Pancreas (tissue), 10 donors: ENCODE measurements at regions not wholly inside any gene's neighbourhood (a gene's known extent, or its start where the extent isn't known, plus 50 kb on each side); places are given as distances from the start of the nearest gene placed in this dataset.

Experiments
- ATAC-seq, 4 donors: fragments of 200-7000 bp; cut with Tn5 transposase; one replicate each; pipeline versions ENCODE4 v1.8.0 to v1.9.1; 2020; ENCODE audit warnings: mild to moderate bottlenecking in 4 of 4, moderate library complexity in 4 of 4
- DNase-seq, 6 donors: peaks; one replicate each; pipeline ENCODE4 v3.0.0-alpha.2; 2020
- FAIRE-seq: peaks from 2 replicates; lab custom pipeline; 2012; peaks lifted over from hg19 to GRCh38; lab: Jason Lieb, UNC
- H3K27ac ChIP-seq, 4 donors: fragments of 200-600 bp; sonication (generic); 1 replicate in 3 of 4; 2 replicates in 1 of 4; pipeline versions ENCODE4 v1.5.0 to v1.8.0; 2020
- H3K27me3 ChIP-seq, 4 donors: fragments of 200-600 bp; one replicate each; pipeline ENCODE4 v1.8.0; 2021
- H3K36me3 ChIP-seq, 3 donors: fragments of 200-600 bp; sonication (generic) in 1 of 3; one replicate each; pipeline versions ENCODE4 v1.5.0 to v1.8.0; 2020 to 2021
- H3K4me1 ChIP-seq, 3 donors: fragments of 200-600 bp; one replicate each; pipeline ENCODE4 v1.8.0; 2021
- H3K4me3 ChIP-seq, 4 donors: fragments of 200-600 bp; sonication (generic) in 2 of 4; one replicate each; pipeline versions ENCODE4 v1.5.0 to v1.8.0; 2020 to 2021
- H3K9me3 ChIP-seq, 4 donors: fragments of 200-600 bp; one replicate each; pipeline ENCODE4 v1.8.0; 2021
- WGBS, 2 donors: extraction: QIAGEN DNeasy Blood & Tissue Kit; methylation state at CpG; one replicate each; pipeline ENCODE4 v1.1.7; 2013; 5-methylcytosine and 5-hydroxymethylcytosine counted together
- intact Hi-C, 3 donors: fragments of 100-400 bp; cut with DNase I; formaldehyde crosslinking; loops; one replicate each; pipeline versions ENCODE4 v1.11.1 to v1.14.2; 2022
- TF ChIP-seq, protein P1 (sequence below), 4 donors: fragments of 200-600 bp; sonication (generic) in 3 of 4; IDR thresholded peaks; one replicate each; pipeline versions ENCODE4 v1.5.0 to v1.8.0; 2021; ENCODE audit warnings: antibody characterized with exemption in 4 of 4
- donor health status: healthy with polysubstance abuse.
- donor health status: DM: no; HTN: no; CAD: no; lungs with moderate emphysema.
- donor health status: DM: no; HTN: no; CAD: no.
- donor health status: control.
- donor health status: control.
- donor health status: Bipolar disorder and iron deficiency.
- donor health status: DM: yes; HTN: yes; CAD: no.
- donor health status: DM: no; HTN: no; CAD: no.
- donor health status: DM: no; HTN: no; CAD: no.
- donor health status: DM: yes; HTN: yes; CAD: no.

DNA sequence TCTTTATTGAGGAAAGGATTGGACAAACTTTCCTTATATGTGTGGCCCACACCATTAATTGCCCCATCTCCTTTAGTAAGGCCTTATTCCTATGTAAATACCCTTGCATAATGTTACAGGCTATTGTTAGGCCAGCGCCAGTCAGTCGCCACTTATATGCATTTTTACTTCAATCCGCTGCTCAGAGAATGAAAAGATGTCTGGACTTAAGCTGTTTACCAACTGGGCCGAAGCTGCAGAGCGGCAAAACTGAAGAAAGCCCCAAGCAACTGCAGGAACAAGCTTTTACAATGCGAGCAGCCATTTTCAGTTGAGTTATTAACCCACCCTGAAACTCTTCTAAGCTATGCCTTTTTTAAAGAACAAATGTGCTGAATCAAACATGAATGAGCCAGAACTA is 92.1 kb upstream of the OTX2 start:
- no peaks in the 10 kb centered on the region for H3K36me3 ChIP-seq
- FAIRE-seq (no peak), ATAC-seq (no peak), DNase-seq (no peak)
- no peaks in the 10 kb centered on the region for H3K27me3 ChIP-seq
- H3K4me1 ChIP-seq, result no peaks in the 10 kb centered on the region
- no peak overlapping the region for H3K27ac ChIP-seq
- H3K9me3 ChIP-seq, result no peaks in the 10 kb centered on the region
- intact Hi-C loops, result no loop called here
- no peak overlapping the region for H3K4me3 ChIP-seq
- 87 to 88% methylated on average over 6 of the region's 6 CpGs for WGBS, 2 donors
- TF ChIP-seq, protein P1, sequence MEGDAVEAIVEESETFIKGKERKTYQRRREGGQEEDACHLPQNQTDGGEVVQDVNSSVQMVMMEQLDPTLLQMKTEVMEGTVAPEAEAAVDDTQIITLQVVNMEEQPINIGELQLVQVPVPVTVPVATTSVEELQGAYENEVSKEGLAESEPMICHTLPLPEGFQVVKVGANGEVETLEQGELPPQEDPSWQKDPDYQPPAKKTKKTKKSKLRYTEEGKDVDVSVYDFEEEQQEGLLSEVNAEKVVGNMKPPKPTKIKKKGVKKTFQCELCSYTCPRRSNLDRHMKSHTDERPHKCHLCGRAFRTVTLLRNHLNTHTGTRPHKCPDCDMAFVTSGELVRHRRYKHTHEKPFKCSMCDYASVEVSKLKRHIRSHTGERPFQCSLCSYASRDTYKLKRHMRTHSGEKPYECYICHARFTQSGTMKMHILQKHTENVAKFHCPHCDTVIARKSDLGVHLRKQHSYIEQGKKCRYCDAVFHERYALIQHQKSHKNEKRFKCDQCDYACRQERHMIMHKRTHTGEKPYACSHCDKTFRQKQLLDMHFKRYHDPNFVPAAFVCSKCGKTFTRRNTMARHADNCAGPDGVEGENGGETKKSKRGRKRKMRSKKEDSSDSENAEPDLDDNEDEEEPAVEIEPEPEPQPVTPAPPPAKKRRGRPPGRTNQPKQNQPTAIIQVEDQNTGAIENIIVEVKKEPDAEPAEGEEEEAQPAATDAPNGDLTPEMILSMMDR (IDR thresholded peaks at IDR 0.05), result no peak

GRCh38 chr14:56900726-56901125 is 90.4 kb upstream of the OTX2 start:
- DNase-seq (no peak), ATAC-seq (no peak), FAIRE-seq (no peak)
- Histone ChIP-seq H3K27ac (no peak overlapping the region), H3K4me1 (no peaks in the 10 kb centered on the region), H3K36me3 (no peaks in the 10 kb centered on the region), H3K4me3 (no peak overlapping the region), H3K9me3 (no peaks in the 10 kb centered on the region), H3K27me3 (no peaks in the 10 kb centered on the region)
- TF ChIP-seq, protein P1 (IDR thresholded peaks at IDR 0.05), result no peak
- intact Hi-C loops, result no loop called here
- WGBS, 2 donors, result 45 to 46% methylated on average over 6 of the region's 6 CpGs

DNA sequence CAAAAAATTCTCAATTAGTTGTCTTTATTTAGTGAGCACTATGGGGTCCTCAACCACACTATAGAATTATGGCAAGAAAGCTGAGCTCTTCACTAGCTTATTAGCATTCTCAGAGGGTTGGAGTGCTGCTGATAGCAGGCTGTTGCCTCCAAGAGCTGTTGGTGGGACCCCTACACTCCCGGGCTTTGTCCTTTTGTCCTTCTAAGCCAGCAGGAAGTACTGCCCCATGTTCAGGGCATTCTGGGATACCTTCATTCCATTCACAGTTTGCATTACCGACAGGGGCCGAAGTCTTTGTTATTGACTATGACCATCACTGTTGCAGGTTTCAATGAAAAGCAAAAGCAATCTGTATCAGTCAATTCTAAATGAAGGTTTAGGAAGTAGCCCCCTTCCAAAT is 89.5 kb upstream of the OTX2 start:
- TF ChIP-seq, protein P1 (IDR thresholded peaks at IDR 0.05), result no peak
- Histone ChIP-seq H3K27ac (no peak overlapping the region), H3K4me1 (no peaks in the 10 kb centered on the region), H3K27me3 (no peaks in the 10 kb centered on the region), H3K4me3 (no peak overlapping the region), H3K9me3 (no peaks in the 10 kb centered on the region), H3K36me3 (no peaks in the 10 kb centered on the region)
- DNase-seq (no peak), FAIRE-seq (no peak), ATAC-seq (no peak)
- 64 to 69% methylated on average over 3 of the region's 3 CpGs for WGBS, 2 donors
- intact Hi-C loops, result no loop called here

GRCh38 chr14:56896922-56897321 is 86.6 kb upstream of the OTX2 start:
- DNase-seq (no peak), FAIRE-seq (no peak), ATAC-seq (no peak)
- TF ChIP-seq, protein P1 (IDR thresholded peaks at IDR 0.05), result no peak
- H3K9me3 ChIP-seq, result no peaks in the 10 kb centered on the region
- H3K4me3 ChIP-seq, result no peak overlapping the region
- H3K4me1 ChIP-seq, result no peaks in the 10 kb centered on the region
- H3K36me3 ChIP-seq, result no peaks in the 10 kb centered on the region
- 55 to 57% methylated on average over 6 of the region's 6 CpGs for WGBS, 2 donors
- H3K27ac ChIP-seq, result no peak overlapping the region
- intact Hi-C loops, result no loop called here
- H3K27me3 ChIP-seq, result no peaks in the 10 kb centered on the region

- no peak overlapping the region for H3K4me3 ChIP-seq
- H3K36me3 ChIP-seq, result no peaks in the 10 kb centered on the region
- no peak for FAIRE-seq
- no peaks in the 10 kb centered on the region for H3K27me3 ChIP-seq
- no peak for ATAC-seq
- H3K27ac ChIP-seq, result no peak overlapping the region
- no peaks in the 10 kb centered on the region for H3K4me1 ChIP-seq
- WGBS, 2 donors, result 81 to 92% methylated on average over 2 of the region's 2 CpGs
- no peak for DNase-seq
- TF ChIP-seq, protein P1 (IDR thresholded peaks at IDR 0.05), result no peak
- H3K9me3 ChIP-seq, result no peaks in the 10 kb centered on the region
- intact Hi-C loops, result no loop called here
Observed at GRCh38 chr14:56896231-56896630, 86.0 kb upstream of the OTX2 start.
